Upper lobe of right lung (tissue), 1 donor: ENCODE measurements at regions not wholly inside any gene's neighbourhood (a gene's known extent, or its start where the extent isn't known, plus 50 kb on each side); places are given as distances from the start of the nearest gene placed in this dataset.
"Not testable (repeated sequence)": the region's sequence is repeated elsewhere in the genome, so short reads cannot be mapped to it uniquely, and the experiment has no call there.

Source experiments
- ATAC-seq: fragments of 200-7000 bp; cut with Tn5 transposase; one replicate; pipeline ENCODE4 v1.9.1; 2020; ENCODE audit warnings: mild to moderate bottlenecking, moderate library complexity
- DNase-seq: peaks from one replicate; pipeline ENCODE4 v3.0.0-alpha.2; 2020
- H3K27ac ChIP-seq: fragments of 200-600 bp; one replicate; pipeline ENCODE4 v1.8.0; 2022
- H3K27me3 ChIP-seq: fragments of 200-600 bp; one replicate; pipeline ENCODE4 v1.8.0; 2022; ENCODE audit warnings: mild to moderate bottlenecking
- H3K36me3 ChIP-seq: fragments of 200-600 bp; one replicate; pipeline ENCODE4 v1.8.0; 2022
- H3K4me1 ChIP-seq: fragments of 200-600 bp; one replicate; pipeline ENCODE4 v1.8.0; 2022
- H3K4me3 ChIP-seq: fragments of 200-600 bp; one replicate; pipeline ENCODE4 v1.8.0; 2022; ENCODE audit warnings: mild to moderate bottlenecking
- H3K9me3 ChIP-seq: fragments of 200-600 bp; one replicate; pipeline ENCODE4 v1.8.0; 2022
- intact Hi-C: fragments of 100-400 bp; cut with DNase I; formaldehyde crosslinking; loops from one replicate; pipeline ENCODE4 v1.11.0; 2022
- TF ChIP-seq, protein P1 (sequence below): fragments of 200-600 bp; IDR thresholded peaks from one replicate; pipeline ENCODE4 v1.8.0; 2022; ENCODE audit warnings: antibody characterized with exemption
- donor health status: DM: no; HTN: yes; CAD: no; lungs with severe emphysema.

DNA sequence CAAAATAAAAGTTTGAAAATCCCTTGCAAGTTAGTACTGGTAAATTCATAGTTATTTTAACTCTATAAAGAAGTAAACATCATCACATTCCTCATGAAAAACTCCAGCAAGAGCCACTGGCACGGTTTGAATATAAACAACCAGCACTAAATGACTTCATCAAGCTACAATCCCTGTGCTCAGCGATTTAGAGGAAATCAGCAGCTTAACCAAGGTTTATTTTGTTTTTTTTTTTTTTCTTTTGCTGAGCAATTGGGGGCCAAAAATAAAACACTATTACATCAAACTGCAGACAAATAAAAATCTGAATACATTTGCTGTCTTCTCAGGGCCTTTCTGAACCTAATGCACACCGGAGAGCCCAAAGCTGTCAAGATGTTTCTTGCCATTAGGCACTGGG, 106.2 kb upstream of the SLC24A2 start:
- ATAC-seq (no peak), DNase-seq (no peak)
- no peak overlapping the region for H3K4me3 ChIP-seq
- TF ChIP-seq, protein P1, sequence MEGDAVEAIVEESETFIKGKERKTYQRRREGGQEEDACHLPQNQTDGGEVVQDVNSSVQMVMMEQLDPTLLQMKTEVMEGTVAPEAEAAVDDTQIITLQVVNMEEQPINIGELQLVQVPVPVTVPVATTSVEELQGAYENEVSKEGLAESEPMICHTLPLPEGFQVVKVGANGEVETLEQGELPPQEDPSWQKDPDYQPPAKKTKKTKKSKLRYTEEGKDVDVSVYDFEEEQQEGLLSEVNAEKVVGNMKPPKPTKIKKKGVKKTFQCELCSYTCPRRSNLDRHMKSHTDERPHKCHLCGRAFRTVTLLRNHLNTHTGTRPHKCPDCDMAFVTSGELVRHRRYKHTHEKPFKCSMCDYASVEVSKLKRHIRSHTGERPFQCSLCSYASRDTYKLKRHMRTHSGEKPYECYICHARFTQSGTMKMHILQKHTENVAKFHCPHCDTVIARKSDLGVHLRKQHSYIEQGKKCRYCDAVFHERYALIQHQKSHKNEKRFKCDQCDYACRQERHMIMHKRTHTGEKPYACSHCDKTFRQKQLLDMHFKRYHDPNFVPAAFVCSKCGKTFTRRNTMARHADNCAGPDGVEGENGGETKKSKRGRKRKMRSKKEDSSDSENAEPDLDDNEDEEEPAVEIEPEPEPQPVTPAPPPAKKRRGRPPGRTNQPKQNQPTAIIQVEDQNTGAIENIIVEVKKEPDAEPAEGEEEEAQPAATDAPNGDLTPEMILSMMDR = no peak
- no peaks in the 10 kb centered on the region for H3K36me3 ChIP-seq
- H3K27ac ChIP-seq = no peak overlapping the region
- intact Hi-C loops = no loop called here
- H3K27me3 ChIP-seq = no peaks in the 10 kb centered on the region
- no peaks in the 10 kb centered on the region for H3K4me1 ChIP-seq
- H3K9me3 ChIP-seq = no peaks in the 10 kb centered on the region

DNA sequence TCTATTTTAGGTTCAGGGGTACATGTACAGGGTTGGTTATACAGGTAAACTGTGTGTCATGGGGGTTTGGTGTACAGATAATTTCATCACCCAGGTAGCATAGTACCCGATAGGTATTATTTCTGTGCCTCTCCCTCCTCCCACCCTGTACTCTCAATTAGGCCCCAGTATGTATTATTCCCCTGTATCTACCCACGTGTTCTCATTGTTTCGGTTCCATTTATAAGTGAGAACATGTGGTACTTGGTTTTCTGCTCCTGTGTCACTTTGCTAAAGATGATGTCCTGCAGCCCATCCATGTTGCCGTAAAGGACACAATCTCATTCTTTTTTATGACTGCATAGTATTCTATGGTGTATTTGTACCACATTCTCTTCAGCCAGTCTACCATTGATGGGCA, 96.8 kb upstream of the SLC24A2 start:
- ATAC-seq (no peak), DNase-seq (no peak)
- H3K4me1 ChIP-seq = no peaks in the 10 kb centered on the region
- H3K27me3 ChIP-seq = no peaks in the 10 kb centered on the region
- intact Hi-C loops = no loop called here
- H3K9me3 ChIP-seq = no peaks in the 10 kb centered on the region
- no peak overlapping the region for H3K4me3 ChIP-seq
- no peak overlapping the region for H3K27ac ChIP-seq
- no peaks in the 10 kb centered on the region for H3K36me3 ChIP-seq
- TF ChIP-seq, protein P1 = no peak

DNA sequence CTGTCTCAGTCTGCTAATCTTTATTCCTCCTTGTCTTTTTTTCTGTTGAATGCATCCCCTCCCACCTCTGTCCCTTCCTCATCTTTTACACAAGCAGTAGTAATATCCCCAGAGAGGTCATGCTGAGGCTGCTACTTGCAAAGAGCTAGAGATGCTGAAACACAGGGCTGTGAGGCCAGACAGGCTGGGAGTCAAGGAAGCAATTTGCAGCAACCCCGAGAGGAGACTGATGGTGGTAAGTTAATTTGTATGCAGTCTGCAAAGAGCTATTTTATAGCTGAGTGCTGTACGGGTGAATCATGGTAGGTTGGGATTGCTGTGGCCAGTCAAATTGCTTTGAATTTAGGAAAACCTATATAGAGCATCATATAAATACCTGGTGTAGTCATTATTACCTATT, 90.2 kb upstream of the SLC24A2 start:
- Histone ChIP-seq H3K9me3 (no peaks in the 10 kb centered on the region), H3K4me3 (no peak overlapping the region), H3K4me1 (no peaks in the 10 kb centered on the region), H3K27ac (no peak overlapping the region), H3K36me3 (no peaks in the 10 kb centered on the region), H3K27me3 (no peaks in the 10 kb centered on the region)
- ATAC-seq = no peak
- intact Hi-C loops = no loop called here
- TF ChIP-seq, protein P1 = no peak
- no peak for DNase-seq

DNA sequence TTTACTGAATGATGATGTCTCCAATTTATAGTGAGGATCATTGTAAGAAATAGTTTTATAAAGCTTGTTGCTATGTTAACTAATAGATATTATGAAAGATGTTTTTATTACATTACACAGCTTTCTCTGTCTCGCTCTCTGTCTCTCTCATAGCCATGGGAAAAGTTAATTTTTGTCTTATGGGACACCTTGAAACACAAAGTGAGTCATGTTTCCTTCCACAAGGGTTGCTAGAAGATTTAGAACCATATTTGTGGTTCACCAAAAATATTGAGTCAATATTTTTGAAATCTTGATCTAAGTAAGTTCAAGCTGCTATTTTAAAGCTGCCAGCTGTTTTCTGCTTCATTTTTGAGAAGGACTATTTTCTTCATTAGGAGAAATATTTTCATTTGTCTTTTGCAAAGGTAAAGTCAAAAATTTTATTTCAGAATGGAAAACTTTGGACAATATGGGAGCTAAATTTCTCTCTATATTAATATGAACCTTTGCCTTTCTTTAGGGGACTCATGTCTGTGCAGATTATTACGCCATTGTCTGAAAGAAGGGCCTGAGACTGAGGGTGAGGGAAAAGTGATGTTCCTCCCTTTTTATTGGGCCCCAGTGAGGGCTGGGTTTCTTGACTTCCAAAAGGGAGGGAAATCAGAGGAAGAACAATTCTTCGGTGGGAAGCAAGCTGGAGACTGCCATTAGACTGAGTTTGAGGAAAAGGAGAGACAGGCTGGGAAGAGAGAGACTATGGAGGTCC, 87.9 kb upstream of the SLC24A2 start:
- no peak for DNase-seq
- no peak overlapping the region for H3K4me3 ChIP-seq
- H3K27ac ChIP-seq = no peak overlapping the region
- no peak for ATAC-seq
- no peaks in the 10 kb centered on the region for H3K27me3 ChIP-seq
- TF ChIP-seq, protein P1 = no peak
- intact Hi-C loops = no loop called here
- no peaks in the 10 kb centered on the region for H3K9me3 ChIP-seq
- H3K36me3 ChIP-seq = no peaks in the 10 kb centered on the region
- no peaks in the 10 kb centered on the region for H3K4me1 ChIP-seq

DNA sequence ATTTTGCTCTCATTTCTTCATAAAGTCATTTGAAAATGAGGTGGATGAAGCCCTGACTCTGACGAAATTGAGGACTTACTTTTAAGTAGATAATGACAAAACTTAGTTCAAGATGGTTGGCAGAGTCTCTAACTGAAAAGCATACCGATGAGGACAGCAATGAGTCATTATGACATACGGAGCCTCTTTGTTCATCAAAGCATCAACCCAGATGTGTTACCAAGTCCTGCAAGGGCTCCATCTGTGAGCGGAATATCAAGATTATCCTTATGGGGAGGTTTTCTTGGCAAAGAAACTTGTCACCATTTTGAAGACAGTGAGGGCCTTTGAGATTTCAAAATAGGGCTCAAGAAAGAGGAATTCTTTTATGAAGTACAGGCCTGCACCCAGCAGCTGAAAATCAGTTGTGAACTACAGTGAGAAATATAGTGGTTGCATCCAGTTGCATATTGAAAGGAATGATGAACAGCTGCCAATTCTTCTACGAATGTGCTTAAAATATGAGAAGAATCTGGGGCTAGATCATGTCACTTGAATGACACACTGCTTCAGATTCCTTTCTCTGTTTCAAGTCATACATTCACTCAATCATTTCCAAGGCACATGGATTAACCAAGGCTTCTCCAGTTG, 86.6 kb upstream of the SLC24A2 start:
- intact Hi-C loops = no loop called here
- no peak for DNase-seq
- Histone ChIP-seq H3K4me3 (no peak overlapping the region), H3K27ac (no peak overlapping the region), H3K36me3 (no peaks in the 10 kb centered on the region), H3K4me1 (no peaks in the 10 kb centered on the region), H3K27me3 (no peaks in the 10 kb centered on the region), H3K9me3 (no peaks in the 10 kb centered on the region)
- TF ChIP-seq, protein P1 = no peak
- ATAC-seq = no peak

DNA sequence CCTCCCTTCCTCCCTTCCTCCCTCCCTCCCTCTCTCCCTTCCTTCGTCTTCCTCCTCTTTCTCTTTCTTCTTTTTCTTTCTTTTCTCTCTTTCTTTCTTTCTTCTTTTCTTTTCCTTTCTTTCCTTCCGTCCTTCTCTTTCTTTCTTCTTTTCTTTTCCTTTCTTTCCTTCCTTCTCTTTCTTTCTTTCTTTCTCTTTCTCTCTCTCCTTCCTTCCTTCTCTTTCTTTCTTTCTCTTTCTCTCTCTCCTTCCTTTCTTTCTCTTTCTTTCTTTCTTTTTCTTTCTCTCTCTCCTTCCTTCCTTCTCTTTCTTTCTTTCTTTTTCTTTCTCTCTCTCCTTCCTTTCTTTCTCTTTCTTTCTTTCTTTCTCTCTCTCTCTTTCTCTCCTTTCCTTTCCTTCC, 84.4 kb upstream of the SLC24A2 start:
- not testable (repeated sequence) for DNase-seq

More for the DNA sequence above, 84.4 kb upstream of the SLC24A2 start:
- H3K9me3 ChIP-seq, H3K4me3 ChIP-seq, ATAC-seq, H3K27ac ChIP-seq, H3K4me1 ChIP-seq, H3K36me3 ChIP-seq, intact Hi-C loops, H3K27me3 ChIP-seq: not testable (repeated sequence)
